Stomach (tissue), 4 donors: ENCODE measurements at regions not wholly inside any gene's neighbourhood (a gene's known extent, or its start where the extent isn't known, plus 50 kb on each side); places are given as distances from the start of the nearest gene placed in this dataset.

Experiments
- CTCF ChIP-seq, 7 experiments: fragments of 450-650 bp in 4 of 7; fragments of 200-600 bp in 3 of 7; sonication (generic) in 3 of 7; IDR thresholded peaks; one replicate each; pipeline ENCODE4 v1.5.1; 2016 to 2019; ENCODE audit warnings: antibody characterized with exemption in 7 of 7, control low read depth in 2 of 7, mild to moderate bottlenecking in 1 of 7
- EP300 ChIP-seq: sonication (generic); formaldehyde crosslinking; IDR thresholded peaks from one replicate; pipeline ENCODE4 v1.6.1; 2017; ENCODE audit warnings: antibody characterized with exemption
- POLR2A ChIP-seq, 4 donors: fragments of 450-650 bp; IDR thresholded peaks; one replicate each; pipeline ENCODE4 v1.6.1; 2016; ENCODE audit warnings: antibody characterized with exemption in 4 of 4, control low read depth in 2 of 4, mild to moderate bottlenecking in 1 of 4, moderate library complexity in 1 of 4
- POLR2AphosphoS5 ChIP-seq, 3 donors: sonication (generic); formaldehyde crosslinking; IDR thresholded peaks; one replicate each; pipeline ENCODE4 v1.6.1; 2016; ENCODE audit warnings: antibody characterized with exemption in 3 of 3

GRCh38 chr4:108443585-108443984 is 176.8 kb upstream of the RPL34 start:
- TF ChIP-seq POLR2AphosphoS5 (IDR thresholded peaks at IDR 0.05) (no peak), CTCF (IDR thresholded peaks at IDR 0.05) (no peak), POLR2A (IDR thresholded peaks at IDR 0.05) (no peak), EP300 (no peak)
